GM18858 (cell line): ENCODE measurements at regions not wholly inside any gene's neighbourhood (a gene's known extent, or its start where the extent isn't known, plus 50 kb on each side); places are given as distances from the start of the nearest gene placed in this dataset.
A peak's percentile ranks its signal among the peaks of the same experiment; 100 is the strongest.
"Not testable (repeated sequence)": the region's sequence is repeated elsewhere in the genome, so short reads cannot be mapped to it uniquely, and the experiment has no call there.

ENCODE experiments used
- ATAC-seq: cut with Tn5 transposase; IDR thresholded peaks from one replicate; pipeline ENCODE4 v1.9.1; 2021; ENCODE audit not compliant: unreplicated experiment

DNA sequence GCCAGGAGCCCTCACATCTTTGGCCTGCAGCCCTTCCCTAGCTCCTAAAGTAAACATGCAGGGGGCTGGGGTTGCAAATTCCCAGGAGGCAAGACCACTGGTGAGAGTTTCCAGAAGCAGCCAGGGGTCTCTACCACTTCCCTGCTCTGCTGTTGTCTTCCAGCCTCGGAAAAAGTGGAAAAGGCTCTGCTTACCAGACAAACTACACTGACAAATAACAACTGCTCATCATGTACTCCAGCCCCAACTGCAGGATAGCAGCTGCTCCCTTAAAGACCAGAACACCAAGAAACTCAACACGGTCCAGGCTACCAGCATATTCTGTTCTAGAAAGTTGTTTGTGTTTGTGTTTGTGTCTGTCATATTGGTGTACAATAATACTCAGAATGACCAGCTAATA is 187.5 kb upstream of the MARCKS start:
- ATAC-seq, result no peak

- ATAC-seq, result no peak
These were observed 185.7 kb upstream of the MARCKS start for GRCh38 chr6:113671421-113671820.

- ATAC-seq, result no peak
These were observed 184.5 kb upstream of the MARCKS start for GRCh38 chr6:113672491-113673149.

GRCh38 chr6:113674075-113674474 is 183.1 kb upstream of the MARCKS start:
- ATAC-seq, result no peak

DNA sequence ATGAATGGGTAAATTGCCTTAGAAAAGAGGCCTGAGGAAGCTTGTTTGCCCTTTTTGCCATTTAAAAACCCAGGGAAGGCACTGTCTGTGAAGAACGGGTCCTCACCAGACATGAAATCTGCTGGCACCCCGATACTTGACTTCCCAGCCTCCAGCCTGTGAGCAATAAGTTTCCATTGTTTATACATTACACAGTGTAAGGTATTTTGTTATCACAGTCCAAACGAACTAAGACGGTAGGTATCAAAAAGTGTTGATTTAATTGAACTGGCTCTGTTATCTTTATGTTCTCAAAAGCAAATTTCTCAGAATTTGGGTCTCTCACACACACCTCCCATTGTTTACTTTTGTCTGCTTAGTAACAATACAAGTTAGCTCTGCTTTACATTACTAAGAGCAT is 181.1 kb upstream of the MARCKS start:
- ATAC-seq, result no peak

DNA sequence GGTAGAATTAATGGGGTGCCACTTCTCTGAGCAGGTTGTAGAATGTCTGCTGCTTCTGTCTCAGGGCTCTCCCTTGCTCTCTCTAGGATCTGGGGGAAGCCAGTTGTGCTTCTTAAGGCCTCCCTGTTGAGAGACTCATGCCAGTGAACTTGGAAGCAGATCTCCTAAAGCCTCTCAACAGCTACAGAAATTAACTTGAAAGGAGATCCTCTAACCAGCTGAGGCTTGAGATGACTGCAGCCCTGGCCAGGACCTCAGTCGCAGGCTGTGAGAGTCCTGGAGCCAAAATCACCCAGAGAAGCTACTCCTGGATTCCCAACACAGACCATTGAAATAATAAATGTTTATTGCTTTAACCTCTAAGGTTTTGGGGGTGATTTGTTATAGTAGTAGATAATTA is 180.2 kb upstream of the MARCKS start:
- no peak for ATAC-seq

DNA sequence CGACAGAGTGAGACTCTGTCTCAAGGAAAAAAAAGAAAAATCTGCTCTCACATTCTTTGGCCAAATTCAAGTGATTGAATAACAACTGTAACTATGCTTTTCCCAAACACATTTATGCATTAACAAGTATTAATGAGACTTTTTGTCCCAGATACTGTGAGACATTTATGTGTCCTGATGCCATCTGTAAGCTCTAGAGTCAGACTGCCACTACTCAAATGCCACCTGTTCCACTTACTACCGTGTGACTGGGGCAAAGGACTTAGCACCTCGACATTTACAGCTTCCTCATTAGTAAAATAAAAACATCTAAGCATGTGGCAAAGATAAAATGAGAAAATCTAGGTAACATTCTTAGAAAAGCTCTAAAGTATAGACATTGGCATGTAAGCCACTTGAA is 178.1 kb upstream of the MARCKS start:
- ATAC-seq, result no peak

GRCh38 chr6:113680301-113680700 is 176.8 kb upstream of the MARCKS start:
- ATAC-seq, result no peak

- ATAC-seq, result no peak
These were observed 173.2 kb upstream of the MARCKS start for GRCh38 chr6:113683968-113684367.

DNA sequence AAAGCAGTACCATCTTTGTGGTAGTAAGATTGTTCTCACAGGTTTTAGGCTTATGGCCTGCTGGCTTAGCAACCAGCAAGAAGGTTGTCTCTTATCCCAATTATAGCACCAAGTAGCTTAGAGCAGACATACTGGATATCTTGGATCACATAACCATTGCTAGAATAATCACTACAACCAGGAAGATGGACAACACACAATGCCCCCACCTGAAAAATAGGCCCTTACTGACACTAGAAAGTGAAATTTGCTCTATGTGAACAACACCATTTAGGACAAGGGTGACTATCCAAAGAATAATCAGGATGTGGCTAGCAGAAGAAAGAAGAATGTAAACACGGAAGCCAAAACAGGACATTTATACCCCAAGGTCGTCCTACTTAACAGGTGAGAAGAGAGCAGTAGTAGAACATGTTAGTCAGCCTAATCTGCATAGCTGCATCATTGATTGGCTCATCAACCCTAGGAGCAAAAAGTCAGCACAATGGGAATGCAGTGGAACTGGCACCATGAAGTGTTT is 172.7 kb upstream of the MARCKS start:
- no peak for ATAC-seq

- ATAC-seq, result no peak
These were observed 171.1 kb upstream of the MARCKS start for GRCh38 chr6:113686049-113686448.

DNA sequence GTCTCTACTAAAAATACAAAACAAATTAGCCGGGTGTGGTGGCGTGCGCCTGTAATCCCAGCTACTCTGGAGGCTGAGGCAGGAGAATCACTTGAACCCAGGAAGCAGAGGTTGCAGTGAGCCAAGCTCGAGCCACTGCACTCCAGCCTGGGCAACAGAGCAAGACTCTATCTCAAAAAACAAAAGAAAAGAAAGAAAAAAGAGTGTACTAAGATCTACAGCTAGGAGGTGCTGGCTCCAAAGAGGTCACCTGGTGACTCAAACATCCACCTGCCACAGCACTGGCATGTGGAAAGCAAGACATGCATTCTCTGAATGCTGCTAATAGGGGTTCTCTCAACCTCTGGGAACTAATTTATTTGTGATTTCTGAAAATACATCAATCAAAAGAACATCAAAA is 167.5 kb upstream of the MARCKS start:
- ATAC-seq, result not testable (repeated sequence)

DNA sequence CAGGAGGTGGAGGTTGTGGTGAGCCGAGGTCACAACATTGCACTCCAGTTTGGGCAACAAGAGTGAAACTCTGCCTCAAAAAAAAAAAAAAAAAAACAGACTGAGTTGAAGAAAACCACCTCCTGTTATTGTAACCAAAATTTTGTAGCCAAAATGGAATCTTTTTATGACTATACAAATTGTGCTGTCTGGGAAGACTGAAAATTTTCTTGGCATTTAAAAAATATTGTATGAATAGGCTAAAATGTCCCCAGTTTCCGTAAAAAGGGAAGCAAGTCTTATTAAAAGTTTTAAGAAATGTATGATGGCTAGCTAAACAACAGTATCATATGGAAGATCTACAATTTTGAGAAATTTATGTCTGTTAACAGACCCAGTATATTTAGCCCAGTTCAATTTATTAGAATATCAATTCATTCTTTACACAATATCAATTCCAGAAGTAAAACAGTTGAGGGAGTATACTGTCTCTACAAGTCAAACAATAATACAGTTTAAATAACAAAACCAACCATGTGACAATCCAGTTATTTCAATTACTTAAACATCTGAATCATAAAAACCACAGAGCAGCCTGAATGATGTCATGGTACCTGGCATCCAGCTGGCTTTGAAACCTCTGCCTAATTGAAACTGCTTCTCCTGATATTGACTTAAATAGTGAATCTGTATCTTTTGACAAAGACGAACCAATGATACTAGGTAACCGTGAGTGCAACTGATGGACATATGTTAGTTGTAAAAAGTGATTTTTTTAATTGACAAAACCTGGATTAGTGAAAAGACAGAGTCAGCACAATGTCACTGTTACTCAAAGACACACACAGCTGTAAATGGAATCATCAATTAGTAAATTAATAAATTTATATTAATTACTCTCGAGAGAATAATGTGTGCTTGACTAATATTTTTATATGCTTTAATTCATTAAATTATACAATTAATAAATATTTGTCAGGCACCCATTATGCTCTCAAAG is 166.6 kb upstream of the MARCKS start:
- peak; percentile 71 for ATAC-seq

DNA sequence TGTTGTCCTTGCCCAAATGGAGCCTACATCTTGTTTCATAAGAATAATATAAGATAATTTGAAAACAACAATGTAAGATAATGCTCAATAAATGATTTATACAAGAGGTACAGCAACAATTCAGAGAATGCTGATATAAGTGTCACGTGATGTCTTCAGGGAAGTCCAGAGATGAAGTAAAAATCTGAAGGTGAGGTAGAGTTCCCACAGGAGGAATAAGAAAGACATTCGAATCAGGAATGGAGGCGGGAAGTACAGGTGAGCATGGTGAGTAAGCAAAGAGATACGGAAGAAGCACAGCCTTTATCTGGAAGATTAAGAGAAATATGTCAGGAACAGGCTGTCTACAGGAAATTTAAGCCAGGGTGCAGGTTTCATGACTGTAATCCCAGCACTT is 165.9 kb upstream of the MARCKS start:
- no peak for ATAC-seq

GRCh38 chr6:113693851-113694250 is 163.3 kb upstream of the MARCKS start:
- no peak for ATAC-seq

GRCh38 chr6:113694278-113695077 is 162.7 kb upstream of the MARCKS start:
- no peak for ATAC-seq

- no peak for ATAC-seq
These were observed 161.6 kb upstream of the MARCKS start for GRCh38 chr6:113695516-113695915.

DNA sequence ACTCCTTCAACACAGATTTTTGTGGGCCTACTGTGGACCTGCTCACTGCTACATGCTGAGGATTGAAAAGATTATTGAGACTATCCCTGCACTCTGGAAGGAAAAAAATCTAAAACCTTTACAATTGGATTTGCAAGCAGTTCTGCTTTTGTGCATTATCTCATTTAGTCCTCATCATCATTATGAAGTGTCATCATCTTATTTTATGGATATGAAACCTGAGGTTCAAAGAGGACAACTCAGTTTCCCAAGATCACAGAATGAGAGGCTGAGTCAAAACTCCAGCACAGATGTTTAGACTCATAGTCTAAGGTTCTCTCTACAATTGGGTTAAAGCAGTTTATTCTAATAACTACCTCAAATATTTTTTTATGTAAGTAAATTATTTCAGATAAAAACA is 160.2 kb upstream of the MARCKS start:
- ATAC-seq, result no peak

DNA sequence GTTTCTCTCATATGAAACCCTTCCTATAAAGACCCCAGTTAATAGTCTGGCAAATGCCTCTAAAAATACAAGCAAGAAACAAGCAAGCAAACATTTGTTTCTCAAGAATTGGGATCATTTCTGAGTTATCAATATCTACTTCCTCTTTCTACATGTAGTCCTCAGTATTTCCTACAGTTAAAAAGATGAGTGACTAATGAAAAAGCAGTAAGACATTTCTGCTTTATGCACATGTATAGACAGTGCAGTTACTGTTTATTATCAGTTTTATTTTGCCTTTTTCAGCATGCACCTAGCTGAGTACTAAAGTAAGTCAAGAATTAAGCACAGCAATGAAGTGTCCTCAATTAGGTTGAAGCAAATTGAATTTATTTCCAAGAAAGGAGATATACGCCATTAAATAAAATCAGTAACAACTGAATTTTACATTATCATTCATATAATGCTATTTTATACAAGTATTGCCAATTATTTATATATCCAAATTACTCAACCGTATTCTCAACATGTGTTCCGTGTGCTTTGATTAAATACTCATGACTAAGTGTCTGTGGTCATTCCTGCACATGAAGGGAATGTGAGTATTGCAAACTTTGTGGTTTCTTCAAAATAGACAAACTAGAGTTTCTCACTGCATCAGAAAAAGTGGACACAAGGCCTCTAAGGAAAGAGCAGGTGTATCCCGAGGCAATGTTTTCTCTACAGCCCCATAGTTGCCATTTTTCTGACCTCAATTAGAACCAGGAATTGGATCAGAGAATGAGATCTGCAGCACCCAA is 159.3 kb upstream of the MARCKS start:
- peak; percentile 70 for ATAC-seq

- ATAC-seq, result no peak
These were observed 157.9 kb upstream of the MARCKS start for GRCh38 chr6:113699239-113699638.
